ENCODE measurements at regions not wholly inside any gene's neighbourhood (a gene's known extent, or its start where the extent isn't known, plus 50 kb on each side); places are given as distances from the start of the nearest gene placed in this dataset.
"Not testable (repeated sequence)": the region's sequence is repeated elsewhere in the genome, so short reads cannot be mapped to it uniquely, and the experiment has no call there.

DNA sequence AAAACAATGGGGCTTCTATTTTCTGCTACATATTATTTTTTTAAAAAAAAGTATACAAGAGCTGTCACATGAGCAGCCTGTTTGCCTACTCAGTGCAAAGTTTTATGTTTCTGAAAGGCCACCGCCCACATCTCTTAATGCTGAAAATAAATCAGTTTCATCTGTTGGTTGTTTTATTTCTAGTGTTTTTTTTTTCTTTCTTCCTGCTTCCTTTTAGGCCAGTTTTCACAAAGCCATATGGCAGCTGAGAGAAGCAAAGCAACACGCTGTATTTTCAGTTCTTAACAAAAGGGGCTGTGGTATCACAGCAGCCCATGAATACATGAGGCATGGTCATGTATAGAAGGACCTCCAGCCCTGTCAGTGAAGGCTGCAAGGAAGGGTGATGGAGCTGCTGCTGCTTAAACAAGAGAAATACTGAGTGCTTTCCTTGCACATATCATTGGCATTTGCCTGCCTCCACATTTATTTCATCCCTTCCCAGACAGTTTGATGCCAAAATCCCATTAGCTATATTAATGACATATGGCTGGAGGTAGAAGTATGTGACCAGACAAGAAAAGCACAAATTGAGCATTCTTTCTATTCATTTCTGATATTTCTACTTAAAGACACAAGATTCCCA is 172.5 kb downstream of the PCDH18 start:
- ChIA-PET CTCF (no interaction called here), POLR2A (ENCODE audit: low non-redundant PET) (no interaction called here)
- TF ChIP-seq, protein P1, sequence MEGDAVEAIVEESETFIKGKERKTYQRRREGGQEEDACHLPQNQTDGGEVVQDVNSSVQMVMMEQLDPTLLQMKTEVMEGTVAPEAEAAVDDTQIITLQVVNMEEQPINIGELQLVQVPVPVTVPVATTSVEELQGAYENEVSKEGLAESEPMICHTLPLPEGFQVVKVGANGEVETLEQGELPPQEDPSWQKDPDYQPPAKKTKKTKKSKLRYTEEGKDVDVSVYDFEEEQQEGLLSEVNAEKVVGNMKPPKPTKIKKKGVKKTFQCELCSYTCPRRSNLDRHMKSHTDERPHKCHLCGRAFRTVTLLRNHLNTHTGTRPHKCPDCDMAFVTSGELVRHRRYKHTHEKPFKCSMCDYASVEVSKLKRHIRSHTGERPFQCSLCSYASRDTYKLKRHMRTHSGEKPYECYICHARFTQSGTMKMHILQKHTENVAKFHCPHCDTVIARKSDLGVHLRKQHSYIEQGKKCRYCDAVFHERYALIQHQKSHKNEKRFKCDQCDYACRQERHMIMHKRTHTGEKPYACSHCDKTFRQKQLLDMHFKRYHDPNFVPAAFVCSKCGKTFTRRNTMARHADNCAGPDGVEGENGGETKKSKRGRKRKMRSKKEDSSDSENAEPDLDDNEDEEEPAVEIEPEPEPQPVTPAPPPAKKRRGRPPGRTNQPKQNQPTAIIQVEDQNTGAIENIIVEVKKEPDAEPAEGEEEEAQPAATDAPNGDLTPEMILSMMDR (conservative IDR thresholded peaks at IDR 0.05; ENCODE audit: low read depth, low read length): no peak
- no peak for TF ChIP-seq EZH2 (IDR thresholded peaks at IDR 0.05; ENCODE audit: borderline replicate concordance, low read depth, low read length, poor library complexity, severe bottlenecking)
- DNase-seq (ENCODE audit: low spot score): peak; percentile 4
- no peaks in the 10 kb centered on the region for H3K36me3 ChIP-seq (ENCODE audit: insufficient read depth, low read length, poor library complexity, severe bottlenecking)
- intact Hi-C loops (cut with micrococcal nuclease; ENCODE audit: unreplicated experiment): no loop called here
- peak overlapping the region; percentile 15 for H3K27ac ChIP-seq (ENCODE audit: low read depth, low read length, poor library complexity, severe bottlenecking)
- H3K4me3 ChIP-seq (ENCODE audit: low read depth, low read length, poor library complexity, severe bottlenecking): no peak overlapping the region
- no peaks in the 10 kb centered on the region for H3K4me1 ChIP-seq (ENCODE audit: insufficient read depth, low read length, poor library complexity, severe bottlenecking)
- H3K9me3 ChIP-seq (ENCODE audit: low read depth, low read length, poor library complexity, severe bottlenecking): no peaks in the 10 kb centered on the region
- no peaks in the 10 kb centered on the region for H3K27me3 ChIP-seq (replicated peaks; ENCODE audit: insufficient read depth, low read depth, low read length, poor library complexity)
- no TSS peak for BruUV-seq (replicated peaks)

DNA sequence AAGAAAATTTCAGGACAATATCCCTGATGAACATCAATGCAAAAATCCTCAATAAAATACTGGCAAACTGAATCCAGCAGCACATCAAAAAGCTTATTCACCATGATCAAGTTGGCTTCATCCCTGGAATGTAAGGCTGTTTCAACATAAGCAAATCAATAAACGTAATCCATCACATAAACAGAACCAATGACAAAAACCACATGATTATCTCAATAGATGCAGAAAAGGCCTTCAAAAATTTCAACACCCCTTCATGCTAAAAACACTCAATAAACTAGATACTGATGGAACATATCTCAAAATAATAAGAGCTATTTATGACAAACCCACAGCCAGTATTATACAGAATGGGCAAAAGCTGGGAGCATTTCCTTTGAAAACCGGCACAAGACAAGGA is 177.7 kb downstream of the PCDH18 start:
- BruUV-seq (replicated peaks); CTCF ChIA-PET; H3K36me3 ChIP-seq (ENCODE audit: insufficient read depth, low read length, poor library complexity, severe bottlenecking); H3K4me1 ChIP-seq (ENCODE audit: insufficient read depth, low read length, poor library complexity, severe bottlenecking); H3K27me3 ChIP-seq (replicated peaks; ENCODE audit: insufficient read depth, low read depth, low read length, poor library complexity); POLR2A ChIA-PET (ENCODE audit: low non-redundant PET); H3K27ac ChIP-seq (ENCODE audit: low read depth, low read length, poor library complexity, severe bottlenecking); H3K9me3 ChIP-seq (ENCODE audit: low read depth, low read length, poor library complexity, severe bottlenecking); H3K4me3 ChIP-seq (ENCODE audit: low read depth, low read length, poor library complexity, severe bottlenecking); intact Hi-C loops (cut with micrococcal nuclease; ENCODE audit: unreplicated experiment); DNase-seq (ENCODE audit: low spot score): not testable (repeated sequence)

DNA sequence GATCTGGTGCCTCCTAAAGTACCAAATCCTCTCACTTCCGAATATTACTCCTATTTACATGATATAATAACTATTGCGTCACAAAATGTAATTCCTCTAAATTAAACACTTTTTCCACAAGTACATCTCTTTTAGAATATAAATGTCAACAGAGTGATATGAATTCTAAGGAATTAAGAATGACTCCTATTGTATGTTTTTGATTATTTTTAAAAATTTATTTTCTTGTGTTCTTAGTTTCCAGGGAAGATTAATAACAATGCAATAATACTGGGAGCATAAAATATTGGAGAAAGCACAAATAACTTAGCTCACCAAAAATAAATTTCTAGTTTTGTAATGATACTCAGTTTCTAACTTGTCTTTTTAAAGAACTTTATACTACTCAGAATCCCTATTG is 184.9 kb downstream of the PCDH18 start:
- Histone ChIP-seq H3K27me3 (replicated peaks; ENCODE audit: insufficient read depth, low read depth, low read length, poor library complexity) (no peaks in the 10 kb centered on the region), H3K4me1 (ENCODE audit: insufficient read depth, low read length, poor library complexity, severe bottlenecking) (no peaks in the 10 kb centered on the region), H3K9me3 (ENCODE audit: low read depth, low read length, poor library complexity, severe bottlenecking) (peaks cover 4% of the 10 kb centered on the region), H3K4me3 (ENCODE audit: low read depth, low read length, poor library complexity, severe bottlenecking) (no peak overlapping the region), H3K27ac (ENCODE audit: low read depth, low read length, poor library complexity, severe bottlenecking) (no peak overlapping the region), H3K36me3 (ENCODE audit: insufficient read depth, low read length, poor library complexity, severe bottlenecking) (no peaks in the 10 kb centered on the region)
- intact Hi-C loops (cut with micrococcal nuclease; ENCODE audit: unreplicated experiment): no loop called here
- TF ChIP-seq, protein P1 (conservative IDR thresholded peaks at IDR 0.05; ENCODE audit: low read depth, low read length): no peak
- no peak for TF ChIP-seq EZH2 (IDR thresholded peaks at IDR 0.05; ENCODE audit: borderline replicate concordance, low read depth, low read length, poor library complexity, severe bottlenecking)
- DNase-seq (ENCODE audit: low spot score): no peak
- ChIA-PET CTCF (no interaction called here), POLR2A (ENCODE audit: low non-redundant PET) (no interaction called here)
- BruUV-seq (replicated peaks): no TSS peak

DNA sequence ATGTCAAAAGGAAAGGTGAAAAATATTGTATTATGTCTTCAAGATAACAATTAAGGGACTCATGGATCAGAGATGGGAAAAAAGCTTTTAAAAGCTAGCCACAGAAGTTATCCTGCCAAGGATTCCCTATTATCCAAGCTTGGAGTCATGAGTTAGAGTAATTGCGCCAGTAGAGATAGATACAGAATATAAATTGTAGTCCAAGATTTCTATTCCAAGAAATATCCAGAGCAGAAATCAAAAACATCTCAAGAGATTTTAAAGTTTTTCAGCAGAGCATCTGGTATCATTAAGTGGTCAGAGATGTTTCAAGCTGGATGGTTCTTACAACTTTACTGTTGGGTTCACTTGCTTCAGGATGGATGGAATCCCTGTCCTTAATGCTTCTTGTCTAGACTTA is 186.7 kb downstream of the PCDH18 start:
- Histone ChIP-seq H3K27me3 (replicated peaks; ENCODE audit: insufficient read depth, low read depth, low read length, poor library complexity) (no peaks in the 10 kb centered on the region), H3K4me1 (ENCODE audit: insufficient read depth, low read length, poor library complexity, severe bottlenecking) (no peaks in the 10 kb centered on the region), H3K4me3 (ENCODE audit: low read depth, low read length, poor library complexity, severe bottlenecking) (no peak overlapping the region), H3K9me3 (ENCODE audit: low read depth, low read length, poor library complexity, severe bottlenecking) (no peaks in the 10 kb centered on the region), H3K36me3 (ENCODE audit: insufficient read depth, low read length, poor library complexity, severe bottlenecking) (no peaks in the 10 kb centered on the region), H3K27ac (ENCODE audit: low read depth, low read length, poor library complexity, severe bottlenecking) (no peak overlapping the region)
- intact Hi-C loops (cut with micrococcal nuclease; ENCODE audit: unreplicated experiment): no loop called here
- BruUV-seq (replicated peaks): no TSS peak
- DNase-seq (ENCODE audit: low spot score): no peak
- CTCF ChIA-PET: no interaction called here
- POLR2A ChIA-PET (ENCODE audit: low non-redundant PET): no interaction called here
- no peak for TF ChIP-seq EZH2 (IDR thresholded peaks at IDR 0.05; ENCODE audit: borderline replicate concordance, low read depth, low read length, poor library complexity, severe bottlenecking)
- TF ChIP-seq, protein P1 (conservative IDR thresholded peaks at IDR 0.05; ENCODE audit: low read depth, low read length): no peak

All from A673 (cell line).